ENCODE measurements at regions not wholly inside any gene's neighbourhood (a gene's known extent, or its start where the extent isn't known, plus 50 kb on each side); places are given as distances from the start of the nearest gene placed in this dataset.

DNA sequence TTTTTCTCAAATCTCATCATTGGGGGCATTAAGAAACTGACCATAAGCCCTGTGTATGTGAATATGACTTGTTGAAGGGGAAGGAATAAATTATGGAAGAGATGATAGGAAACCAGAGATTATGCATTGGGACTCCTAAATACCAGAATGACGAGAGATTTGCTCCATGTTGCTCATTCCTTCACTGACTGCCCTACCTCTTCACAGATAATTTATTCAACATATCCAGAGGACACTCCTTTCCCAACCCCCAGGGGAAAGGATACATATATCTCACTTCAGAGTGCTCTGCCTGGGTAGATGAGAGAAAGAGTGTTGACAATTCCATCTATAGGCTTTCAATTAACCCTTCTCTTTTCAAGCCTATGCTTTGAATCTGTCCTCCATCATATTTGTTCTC is 145.3 kb upstream of the RHOBTB1 start:
- no peak for TF ChIP-seq POLR2A (IDR thresholded peaks at IDR 0.05)
- TF ChIP-seq, protein P1, sequence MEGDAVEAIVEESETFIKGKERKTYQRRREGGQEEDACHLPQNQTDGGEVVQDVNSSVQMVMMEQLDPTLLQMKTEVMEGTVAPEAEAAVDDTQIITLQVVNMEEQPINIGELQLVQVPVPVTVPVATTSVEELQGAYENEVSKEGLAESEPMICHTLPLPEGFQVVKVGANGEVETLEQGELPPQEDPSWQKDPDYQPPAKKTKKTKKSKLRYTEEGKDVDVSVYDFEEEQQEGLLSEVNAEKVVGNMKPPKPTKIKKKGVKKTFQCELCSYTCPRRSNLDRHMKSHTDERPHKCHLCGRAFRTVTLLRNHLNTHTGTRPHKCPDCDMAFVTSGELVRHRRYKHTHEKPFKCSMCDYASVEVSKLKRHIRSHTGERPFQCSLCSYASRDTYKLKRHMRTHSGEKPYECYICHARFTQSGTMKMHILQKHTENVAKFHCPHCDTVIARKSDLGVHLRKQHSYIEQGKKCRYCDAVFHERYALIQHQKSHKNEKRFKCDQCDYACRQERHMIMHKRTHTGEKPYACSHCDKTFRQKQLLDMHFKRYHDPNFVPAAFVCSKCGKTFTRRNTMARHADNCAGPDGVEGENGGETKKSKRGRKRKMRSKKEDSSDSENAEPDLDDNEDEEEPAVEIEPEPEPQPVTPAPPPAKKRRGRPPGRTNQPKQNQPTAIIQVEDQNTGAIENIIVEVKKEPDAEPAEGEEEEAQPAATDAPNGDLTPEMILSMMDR (IDR thresholded peaks at IDR 0.05) = no peak

Measured in vagina (tissue), 2 donors.